Gastroesophageal sphincter (tissue), 3 donors: ENCODE measurements at regions not wholly inside any gene's neighbourhood (a gene's known extent, or its start where the extent isn't known, plus 50 kb on each side); places are given as distances from the start of the nearest gene placed in this dataset.

ENCODE experiments used
- EP300 ChIP-seq: sonication (generic); formaldehyde crosslinking; IDR thresholded peaks from one replicate; pipeline ENCODE4 v1.6.1; 2017; ENCODE audit warnings: antibody characterized with exemption, mild to moderate bottlenecking
- POLR2AphosphoS5 ChIP-seq: sonication (generic); formaldehyde crosslinking; IDR thresholded peaks from one replicate; pipeline ENCODE4 v1.6.1; 2017; ENCODE audit warnings: antibody characterized with exemption
- TF ChIP-seq, protein P1 (sequence below), 4 experiments: fragments of 200-600 bp in 2 of 4; fragments of 450-650 bp in 2 of 4; sonication (generic) in 1 of 4; IDR thresholded peaks; one replicate each; pipeline ENCODE4 v1.5.1; 2017 to 2019; ENCODE audit warnings: antibody characterized with exemption in 4 of 4, mild to moderate bottlenecking in 2 of 4, moderate library complexity in 2 of 4

DNA sequence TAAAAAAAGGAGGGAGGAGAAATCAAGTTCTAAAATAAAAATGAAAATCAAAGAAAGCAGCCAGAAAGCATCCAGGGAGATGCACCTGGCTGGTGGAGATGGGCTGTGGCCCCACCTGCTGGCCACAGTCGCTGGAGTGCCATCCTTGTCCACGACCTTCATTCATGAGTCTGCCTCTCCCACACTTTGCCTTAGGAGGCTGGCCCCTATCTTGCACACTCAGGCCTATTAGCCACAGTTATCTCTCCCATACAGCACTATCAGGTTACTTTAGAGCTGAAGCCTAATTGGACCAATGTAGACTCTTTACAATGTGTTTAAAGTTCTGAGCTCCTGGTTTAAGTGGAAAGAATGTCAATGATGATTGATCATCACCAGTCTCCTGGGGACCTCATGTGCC is 392.0 kb upstream of the RORA start:
- TF ChIP-seq EP300 = no peak
- TF ChIP-seq, protein P1, sequence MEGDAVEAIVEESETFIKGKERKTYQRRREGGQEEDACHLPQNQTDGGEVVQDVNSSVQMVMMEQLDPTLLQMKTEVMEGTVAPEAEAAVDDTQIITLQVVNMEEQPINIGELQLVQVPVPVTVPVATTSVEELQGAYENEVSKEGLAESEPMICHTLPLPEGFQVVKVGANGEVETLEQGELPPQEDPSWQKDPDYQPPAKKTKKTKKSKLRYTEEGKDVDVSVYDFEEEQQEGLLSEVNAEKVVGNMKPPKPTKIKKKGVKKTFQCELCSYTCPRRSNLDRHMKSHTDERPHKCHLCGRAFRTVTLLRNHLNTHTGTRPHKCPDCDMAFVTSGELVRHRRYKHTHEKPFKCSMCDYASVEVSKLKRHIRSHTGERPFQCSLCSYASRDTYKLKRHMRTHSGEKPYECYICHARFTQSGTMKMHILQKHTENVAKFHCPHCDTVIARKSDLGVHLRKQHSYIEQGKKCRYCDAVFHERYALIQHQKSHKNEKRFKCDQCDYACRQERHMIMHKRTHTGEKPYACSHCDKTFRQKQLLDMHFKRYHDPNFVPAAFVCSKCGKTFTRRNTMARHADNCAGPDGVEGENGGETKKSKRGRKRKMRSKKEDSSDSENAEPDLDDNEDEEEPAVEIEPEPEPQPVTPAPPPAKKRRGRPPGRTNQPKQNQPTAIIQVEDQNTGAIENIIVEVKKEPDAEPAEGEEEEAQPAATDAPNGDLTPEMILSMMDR (IDR thresholded peaks at IDR 0.05) = peak in 3 of 4 experiments; percentile 27 to 57 (median 38)
- no peak for TF ChIP-seq POLR2AphosphoS5
